ENCODE measurements at regions not wholly inside any gene's neighbourhood (a gene's known extent, or its start where the extent isn't known, plus 50 kb on each side); places are given as distances from the start of the nearest gene placed in this dataset.
"Not testable (repeated sequence)": the region's sequence is repeated elsewhere in the genome, so short reads cannot be mapped to it uniquely, and the experiment has no call there.

DNA sequence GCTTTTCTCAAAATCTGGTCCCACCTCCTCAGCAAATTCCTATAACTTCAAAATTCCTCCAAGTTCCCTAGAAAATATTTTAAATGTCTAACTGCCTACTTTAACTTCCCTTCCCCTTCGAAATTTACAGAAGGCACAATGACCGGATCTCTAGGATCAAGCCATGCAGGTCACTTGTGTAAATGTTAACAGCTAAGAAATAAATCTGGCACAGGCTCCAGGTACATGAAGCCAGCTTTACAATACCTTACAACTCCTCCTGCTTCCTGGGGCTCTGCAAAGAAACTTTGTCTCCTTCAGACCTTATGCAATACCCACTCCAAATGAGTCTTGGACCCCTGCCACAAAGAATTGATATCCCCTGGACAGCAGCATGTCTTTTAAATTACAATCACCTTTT, 1164.2 kb downstream of the BRINP3 start:
- no peak for DNase-seq (ENCODE audit: low read depth in 4 of 4, low spot score in 3 of 4)

DNA sequence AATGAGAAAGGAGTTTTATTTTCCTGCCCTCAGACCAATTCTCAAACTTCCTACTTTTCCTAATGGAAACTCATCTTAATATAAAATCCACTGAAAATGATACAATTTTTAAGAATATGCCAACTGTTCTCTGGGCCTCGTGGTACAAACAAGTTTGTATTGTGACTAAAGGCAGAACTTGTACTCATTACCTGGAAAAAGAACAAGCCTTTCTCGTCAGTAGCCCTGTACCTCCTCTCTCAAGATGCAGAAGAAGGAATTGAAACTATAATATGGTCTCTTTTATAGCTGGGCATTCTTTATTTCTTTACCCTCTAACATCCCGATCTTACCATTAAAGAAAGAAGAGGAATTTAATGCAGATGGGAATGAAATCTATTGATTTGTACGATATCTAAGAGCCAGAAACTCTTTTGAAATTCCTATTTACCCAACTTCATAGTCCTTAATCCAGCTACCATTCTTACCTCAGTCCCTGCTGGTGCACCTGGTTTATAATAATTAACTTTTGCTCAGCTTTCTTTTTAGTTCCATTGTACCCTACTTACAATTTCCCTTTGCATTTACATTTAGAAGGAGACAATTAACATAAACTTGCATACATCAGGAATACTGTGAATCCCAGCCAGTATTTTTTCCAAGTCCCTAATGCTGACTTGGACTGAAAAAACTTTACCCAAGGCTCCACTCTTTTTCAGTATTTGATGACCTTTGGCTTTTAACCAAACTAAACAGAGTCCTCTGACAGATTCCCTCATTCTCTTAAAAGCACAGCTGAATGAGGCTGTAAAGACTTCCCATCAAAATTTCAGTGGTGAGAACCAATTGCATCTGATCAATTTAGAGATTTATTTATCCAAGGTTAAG, 1162.4 kb downstream of the BRINP3 start:
- no peak for DNase-seq (ENCODE audit: low read depth in 4 of 4, low spot score in 3 of 4)

DNA sequence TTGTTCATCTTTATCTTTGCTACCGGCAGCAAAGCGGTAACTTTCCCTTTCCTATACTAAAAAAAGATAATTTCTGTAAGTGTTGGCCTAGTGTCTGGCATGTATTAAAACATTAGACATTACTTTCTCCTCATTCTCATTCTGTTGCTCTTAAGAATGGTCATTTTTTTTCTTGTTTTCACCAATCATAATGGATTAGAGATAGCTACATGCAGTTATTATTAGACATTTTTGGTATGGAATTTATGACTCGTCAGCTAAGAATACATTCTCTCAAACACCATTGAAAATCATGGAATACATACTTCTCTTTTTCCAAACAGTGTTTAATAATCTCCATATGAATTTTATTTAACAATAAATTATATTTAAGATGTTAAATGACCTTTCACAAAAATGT, 1154.6 kb downstream of the BRINP3 start:
- no peak for DNase-seq (ENCODE audit: low read depth in 4 of 4, low spot score in 3 of 4)

DNA sequence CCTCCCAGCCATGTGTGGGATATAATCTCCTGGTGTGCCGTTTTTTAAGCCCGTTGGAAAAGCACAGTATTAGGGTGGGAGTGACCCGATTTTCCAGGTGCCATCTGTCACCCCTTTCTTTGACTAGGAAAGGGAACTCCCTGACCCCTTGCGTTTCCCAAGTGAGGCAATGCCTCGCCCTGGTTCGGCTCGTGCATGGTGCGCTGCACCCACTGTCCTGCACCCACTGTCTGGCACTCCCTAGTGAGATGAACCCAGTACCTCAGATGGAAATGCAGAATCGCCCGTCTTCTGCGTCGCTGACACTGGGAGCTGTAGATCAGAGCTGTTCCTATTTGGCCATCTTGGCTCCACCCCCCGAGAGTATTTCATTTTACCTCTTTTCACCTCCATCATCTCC, 1146.6 kb downstream of the BRINP3 start:
- DNase-seq (ENCODE audit: low read depth in 4 of 4, low spot score in 3 of 4), result not testable (repeated sequence)

DNA sequence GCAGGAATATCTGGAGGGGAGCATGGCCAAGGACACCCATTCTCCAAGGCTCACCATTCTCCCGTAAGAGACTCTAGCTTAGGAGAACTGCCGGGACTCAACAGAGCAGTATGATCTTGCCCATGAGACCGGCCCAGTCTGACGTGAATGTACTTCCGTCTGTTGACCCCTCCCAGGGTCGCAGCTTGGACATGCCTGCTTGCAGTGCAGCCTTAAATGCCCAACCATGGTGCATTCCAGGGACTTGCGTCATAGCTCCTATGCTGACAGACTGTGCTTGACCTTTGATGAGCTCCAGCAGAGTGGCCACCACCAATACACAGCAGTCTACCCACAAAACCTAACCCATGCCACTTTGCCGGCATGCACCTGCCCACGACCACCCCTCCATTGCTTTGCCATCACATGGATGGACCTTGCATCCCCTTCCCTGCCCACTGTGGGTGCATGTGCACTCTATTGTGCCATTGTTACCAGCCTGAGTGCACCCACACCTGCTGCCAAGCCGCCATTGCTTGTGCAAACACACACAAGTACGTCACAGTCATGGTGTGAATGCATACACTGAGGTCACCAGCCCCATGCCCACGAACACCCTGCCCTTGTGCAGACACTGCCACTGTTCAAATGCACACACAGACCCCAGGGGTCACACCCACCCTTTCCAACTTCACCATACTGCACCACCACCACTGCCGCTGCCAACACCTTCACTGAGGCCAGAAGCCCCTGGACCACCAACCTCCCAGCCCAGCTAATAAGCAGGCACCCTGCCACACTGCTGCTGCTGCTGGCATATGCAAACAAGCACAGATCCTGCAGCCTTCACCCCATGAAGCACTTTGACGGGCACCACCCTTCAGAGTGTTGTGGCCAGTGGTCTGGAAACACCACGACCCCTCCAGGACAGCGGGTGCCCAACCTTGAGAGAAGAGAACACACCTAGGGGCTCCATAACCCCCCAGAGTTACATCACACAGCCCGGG, 1141.3 kb downstream of the BRINP3 start:
- DNase-seq (ENCODE audit: low read depth in 4 of 4, low spot score in 3 of 4), result no peak

DNA sequence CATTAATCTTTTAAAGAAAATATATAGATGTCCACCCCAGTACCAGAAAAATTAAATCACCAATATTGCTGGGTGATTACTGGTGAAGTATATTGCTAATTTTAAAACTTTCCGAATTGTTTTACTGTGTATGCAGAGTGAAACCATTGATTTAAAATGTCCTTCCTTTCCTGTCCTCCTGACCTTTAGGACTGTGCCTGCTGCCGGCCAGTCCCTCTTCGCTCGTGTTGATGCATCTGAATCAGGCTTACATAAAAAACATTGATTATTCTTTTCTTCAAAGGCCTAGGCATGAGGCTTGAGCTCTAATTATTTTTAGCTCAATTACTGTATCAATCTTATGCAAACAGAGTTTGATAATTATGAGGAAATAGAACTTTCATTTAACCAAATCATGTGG, 1128.1 kb downstream of the BRINP3 start:
- DNase-seq (ENCODE audit: low read depth in 4 of 4, low spot score in 3 of 4), result no peak

DNA sequence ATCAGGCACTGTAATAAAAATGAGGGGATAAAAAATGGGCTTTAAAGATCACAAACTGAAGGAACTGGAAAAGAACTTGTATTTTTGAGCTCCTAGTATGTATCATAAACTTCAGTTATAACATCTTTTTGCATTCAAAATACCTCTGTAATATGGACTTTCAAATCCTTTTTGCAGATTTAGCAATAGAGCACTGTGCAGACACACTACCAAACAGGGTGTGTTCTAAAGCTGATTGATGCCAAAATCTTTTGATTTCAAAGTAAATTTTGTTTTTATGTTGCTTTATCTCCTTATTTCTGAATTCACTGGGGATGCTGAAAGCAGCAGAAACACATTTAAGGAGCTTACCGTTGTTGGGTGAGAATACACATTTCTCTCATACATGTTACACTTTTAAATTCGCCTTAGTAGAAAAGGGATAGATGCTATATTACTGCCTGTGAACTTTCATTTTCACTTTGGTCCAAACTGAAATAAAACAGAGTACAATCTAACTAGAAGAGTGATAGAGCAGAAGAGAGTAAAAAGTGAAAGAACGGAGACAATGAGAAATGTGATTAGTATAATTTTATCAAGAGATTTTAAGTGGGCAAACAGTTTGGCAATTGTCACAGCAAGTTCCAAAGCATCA, 1126.6 kb downstream of the BRINP3 start:
- no peak for DNase-seq (ENCODE audit: low read depth in 4 of 4, low spot score in 3 of 4)

DNA sequence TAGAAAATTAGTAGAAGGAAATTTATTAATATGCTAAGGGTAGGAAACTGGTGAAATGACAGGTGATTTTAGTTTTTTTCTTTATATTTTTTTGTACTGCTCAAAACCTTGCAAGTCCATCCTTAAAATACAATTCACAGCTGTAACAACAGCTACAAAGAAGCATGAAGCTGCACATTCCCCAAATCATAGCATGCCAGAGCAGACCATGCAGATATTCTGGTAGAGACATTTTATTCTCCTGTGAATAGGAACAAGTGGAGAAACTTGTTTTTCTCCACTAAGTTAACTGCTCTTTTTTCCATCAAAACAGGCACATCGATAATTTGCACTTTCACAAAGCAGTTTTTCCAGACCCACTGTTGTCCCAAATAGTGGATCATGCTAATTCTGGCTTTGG, 1125.7 kb downstream of the BRINP3 start:
- no peak for DNase-seq (ENCODE audit: low read depth in 4 of 4, low spot score in 3 of 4)

DNA sequence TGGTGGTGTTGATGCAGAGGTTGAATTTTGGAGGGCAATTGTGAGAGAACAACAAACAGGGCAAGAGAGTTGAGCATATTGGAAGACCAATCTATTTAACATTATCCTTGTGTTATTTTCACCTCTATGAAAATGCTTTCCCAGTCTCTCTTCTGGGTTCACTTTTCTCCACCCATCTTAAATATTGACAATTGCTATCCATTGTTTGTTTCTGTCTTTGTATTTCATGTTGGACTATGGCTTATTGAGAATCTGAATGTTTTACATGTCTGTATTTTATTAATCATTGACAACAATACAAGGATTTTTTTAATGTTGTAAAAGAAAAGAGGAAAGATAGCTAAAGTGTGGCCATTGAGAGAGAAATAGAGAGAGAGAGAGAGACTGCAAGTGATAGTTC, 1121.5 kb downstream of the BRINP3 start:
- DNase-seq (ENCODE audit: low read depth in 4 of 4, low spot score in 3 of 4), result no peak

DNA sequence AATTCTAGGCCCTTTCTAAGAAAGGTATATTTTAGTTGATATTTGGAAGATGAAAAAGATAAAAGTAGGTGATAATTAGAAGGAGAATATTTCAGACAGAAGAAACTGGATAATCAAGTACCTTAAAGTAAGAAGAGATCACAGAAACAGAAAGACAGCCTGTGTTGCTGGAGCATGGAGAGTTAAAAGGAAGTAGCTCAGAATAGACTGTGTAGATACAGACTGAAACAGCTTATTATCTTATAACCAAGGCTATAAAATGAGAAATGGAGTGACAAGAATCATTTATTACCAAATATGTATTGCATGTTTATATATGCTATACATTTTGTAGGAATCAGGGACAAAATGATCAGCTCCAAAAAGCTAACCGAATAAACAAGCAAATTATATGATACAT, 1120.3 kb downstream of the BRINP3 start:
- no peak for DNase-seq (ENCODE audit: low read depth in 4 of 4, low spot score in 3 of 4)

DNA sequence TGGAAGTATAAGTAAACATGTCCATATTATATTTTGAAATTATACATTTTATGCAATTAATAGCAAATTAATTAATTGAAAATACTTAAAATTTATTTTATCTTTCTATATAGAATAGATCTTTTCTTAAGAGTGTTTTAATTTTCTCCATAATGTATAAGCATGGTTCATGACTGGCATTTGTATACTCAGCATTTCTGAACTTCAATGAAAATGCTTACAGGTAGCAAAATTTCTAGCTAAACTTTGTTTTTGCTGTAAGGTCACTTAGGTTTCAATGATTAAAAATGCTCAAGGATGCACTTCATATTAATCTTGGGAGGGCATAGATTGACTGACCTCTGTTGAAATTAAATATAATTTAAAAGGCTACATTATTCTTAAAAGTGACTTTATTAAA, 1108.1 kb downstream of the BRINP3 start:
- no peak for DNase-seq (ENCODE audit: low read depth in 4 of 4, low spot score in 3 of 4)

DNA sequence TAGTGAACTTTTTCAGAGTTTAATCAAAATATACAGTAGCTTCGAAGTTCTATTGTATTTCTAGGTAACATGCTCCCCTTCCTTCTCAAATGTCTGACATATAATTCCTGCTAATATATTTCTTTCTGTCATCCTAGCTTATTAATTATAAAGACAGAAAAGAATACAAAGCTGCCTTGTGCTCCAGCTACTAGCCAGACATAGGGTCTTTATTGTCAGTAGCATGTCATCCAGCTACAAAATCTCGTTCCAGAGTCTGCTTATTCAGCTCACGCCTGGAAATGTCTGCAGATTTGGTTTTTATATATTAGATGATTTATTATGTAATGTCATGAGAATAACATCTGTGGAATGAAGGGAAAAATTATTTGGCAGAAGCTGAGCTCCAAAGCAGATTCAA, 1102.8 kb downstream of the BRINP3 start:
- no peak for DNase-seq (ENCODE audit: low read depth in 4 of 4, low spot score in 3 of 4)

DNA sequence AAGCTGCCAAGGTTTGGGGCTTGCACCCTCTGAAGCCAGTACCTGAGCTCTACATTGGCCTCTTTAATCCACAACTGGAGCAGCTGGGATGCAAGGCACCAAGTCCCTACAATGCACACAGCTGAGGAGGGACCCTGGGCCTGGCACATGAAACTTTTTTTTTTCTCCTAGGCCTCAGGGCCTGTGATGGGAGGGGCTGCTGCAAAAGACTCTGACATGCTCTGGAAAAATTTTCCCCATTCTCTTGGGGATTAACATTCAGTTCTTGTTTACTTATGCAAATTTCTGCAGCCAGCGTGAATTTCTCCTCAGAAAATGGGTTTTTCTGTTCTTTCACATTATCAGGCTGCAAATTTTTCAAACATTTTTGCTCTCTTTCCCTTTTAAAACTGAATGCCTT, 1072.2 kb downstream of the BRINP3 start:
- no peak for DNase-seq (ENCODE audit: low read depth in 4 of 4, low spot score in 3 of 4)

DNA sequence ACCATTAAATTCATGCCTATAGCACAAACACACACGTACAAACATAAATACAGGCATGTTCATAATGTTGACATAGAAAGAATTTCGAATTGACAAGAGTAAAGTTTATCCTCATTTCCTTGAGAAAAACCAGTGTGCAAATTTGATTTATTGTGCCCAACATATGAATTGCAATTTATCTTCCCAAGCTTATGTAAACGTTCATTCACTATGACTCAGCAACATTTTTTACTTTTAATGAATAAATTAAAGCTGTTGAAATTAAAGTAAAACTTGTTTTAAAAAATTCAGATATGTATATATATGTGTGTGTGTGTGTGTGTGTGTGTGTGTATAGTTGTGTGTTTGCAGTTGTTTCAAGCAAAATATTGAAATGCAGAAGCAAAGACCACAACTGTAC, 1067.9 kb downstream of the BRINP3 start:
- DNase-seq (ENCODE audit: low read depth in 4 of 4, low spot score in 3 of 4), result no peak

DNA sequence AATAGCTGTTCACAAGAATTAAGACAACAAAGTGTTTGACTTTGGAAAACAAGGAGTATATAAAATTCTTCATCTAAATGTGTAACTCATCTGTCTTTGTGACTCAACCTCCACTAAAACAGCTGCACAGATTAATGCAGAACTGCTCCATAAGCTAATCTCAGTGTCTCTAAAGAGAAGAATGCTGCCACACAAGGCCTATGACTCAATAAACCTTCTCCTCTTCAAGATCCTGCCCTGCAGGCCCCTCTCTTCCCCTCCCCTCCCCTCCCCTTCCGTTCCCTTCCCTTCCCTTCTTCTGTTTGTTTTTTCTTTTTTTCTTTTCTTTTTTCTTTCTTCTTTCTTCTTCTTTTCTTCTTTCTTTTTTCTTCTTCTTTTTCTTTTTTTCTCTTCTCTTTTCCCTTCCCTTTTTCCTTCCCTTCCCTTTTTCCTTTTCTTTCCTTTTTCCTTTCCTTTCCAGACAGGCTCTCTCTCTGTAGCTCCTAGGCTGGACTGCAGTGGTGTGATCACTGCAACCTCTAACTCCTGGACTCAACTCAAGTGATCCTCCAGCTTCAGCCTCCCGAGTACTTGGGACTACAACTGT, 1052.8 kb downstream of the BRINP3 start:
- no peak for DNase-seq (ENCODE audit: low read depth in 4 of 4, low spot score in 3 of 4)

DNA sequence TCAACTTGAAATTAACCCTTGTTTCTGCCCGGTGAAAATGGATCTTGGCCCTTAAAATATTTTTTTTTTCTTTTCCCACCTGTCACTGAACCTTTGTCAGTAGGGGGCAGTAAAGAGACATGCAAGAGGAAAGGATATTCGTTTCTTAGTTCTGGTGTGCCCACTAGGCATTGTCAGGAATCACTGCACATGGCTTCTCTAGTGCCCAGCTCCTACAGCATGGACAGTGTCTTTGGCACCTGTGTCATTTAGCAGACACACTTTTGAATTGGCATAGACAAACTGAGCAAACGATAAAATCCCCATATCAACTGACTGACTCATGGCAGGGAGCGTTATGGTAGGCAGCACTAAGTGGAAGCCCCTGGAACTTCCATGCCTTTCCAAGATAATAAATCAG, 1048.1 kb downstream of the BRINP3 start:
- DNase-seq (ENCODE audit: low read depth in 4 of 4, low spot score in 3 of 4), result no peak

DNA sequence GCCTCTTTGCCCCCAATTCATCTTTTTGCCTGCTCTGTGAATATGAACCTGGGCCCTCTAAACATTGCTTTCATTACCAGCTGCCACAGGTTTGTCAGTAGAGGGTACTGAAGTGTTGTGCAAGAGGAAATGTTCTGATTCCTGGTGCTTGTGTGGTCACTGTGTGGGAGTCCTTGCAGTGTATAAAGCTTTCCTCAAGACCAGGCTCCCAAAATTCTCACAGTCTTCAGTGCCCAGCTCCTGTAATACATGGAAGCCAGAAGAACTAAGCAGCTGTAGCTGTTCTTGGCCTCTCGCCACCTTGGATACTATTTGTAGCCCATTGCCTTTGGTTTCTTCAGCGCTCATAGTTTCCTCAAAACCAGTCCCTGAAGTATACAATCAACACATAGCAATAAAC, 1046.2 kb downstream of the BRINP3 start:
- DNase-seq (ENCODE audit: low read depth in 4 of 4, low spot score in 3 of 4), result no peak

DNA sequence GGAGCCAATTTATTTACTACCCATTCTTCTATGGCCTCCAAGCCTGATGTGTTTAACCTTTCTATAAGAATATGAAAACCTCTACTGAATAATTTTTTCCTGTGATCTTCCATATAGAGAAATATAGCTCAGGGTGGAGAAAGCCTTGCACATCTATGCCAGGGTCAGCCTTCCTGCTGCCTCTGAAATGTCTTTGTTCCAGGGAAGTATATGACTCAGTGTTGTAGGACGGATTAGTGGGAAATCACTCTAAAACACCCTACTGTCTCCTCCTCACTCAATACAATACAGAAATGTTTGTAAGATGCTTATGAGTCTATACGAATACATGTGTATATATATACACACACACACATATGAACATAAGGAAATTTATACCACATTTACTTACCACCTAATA, 1044.9 kb downstream of the BRINP3 start:
- DNase-seq (ENCODE audit: low read depth in 4 of 4, low spot score in 3 of 4), result no peak

DNA sequence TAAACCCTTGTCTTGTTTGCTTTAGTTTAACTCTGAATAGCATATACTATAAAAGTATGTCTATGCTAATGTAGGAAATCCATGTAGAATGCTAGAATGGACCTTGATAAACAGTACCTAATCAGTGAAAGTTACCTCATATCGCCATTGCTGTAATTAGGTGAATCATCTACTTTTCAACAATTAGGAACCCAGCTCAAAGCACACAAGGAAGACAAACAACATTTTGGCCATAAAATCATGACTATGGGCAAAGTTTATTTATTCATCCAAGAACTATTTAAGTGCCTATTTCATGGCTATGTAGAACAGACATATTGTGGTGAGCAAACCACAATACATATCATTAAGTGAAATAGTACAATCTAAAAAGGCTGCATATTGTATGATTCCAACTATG, 1043.2 kb downstream of the BRINP3 start:
- no peak for DNase-seq (ENCODE audit: low read depth in 4 of 4, low spot score in 3 of 4)

DNA sequence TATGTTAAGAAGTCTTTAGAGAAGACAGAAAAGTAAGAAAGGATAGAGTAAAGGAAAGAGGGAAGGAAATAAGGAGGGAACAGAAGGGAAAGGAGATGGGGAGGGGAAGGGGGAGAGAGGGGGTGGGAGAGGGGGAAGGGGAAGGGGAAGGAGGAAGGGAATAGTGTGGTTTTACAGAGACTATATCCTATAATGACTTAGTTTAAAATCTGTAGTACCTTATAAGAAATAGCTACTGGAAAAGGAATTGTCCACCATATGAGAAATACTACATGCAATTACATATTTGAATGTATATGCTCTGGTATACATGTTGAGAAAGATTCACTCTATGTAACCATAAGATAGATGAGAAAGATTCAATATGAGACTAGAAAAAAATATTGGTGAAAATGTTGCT, 1042.3 kb downstream of the BRINP3 start:
- no peak for DNase-seq (ENCODE audit: low read depth in 4 of 4, low spot score in 3 of 4)

DNA sequence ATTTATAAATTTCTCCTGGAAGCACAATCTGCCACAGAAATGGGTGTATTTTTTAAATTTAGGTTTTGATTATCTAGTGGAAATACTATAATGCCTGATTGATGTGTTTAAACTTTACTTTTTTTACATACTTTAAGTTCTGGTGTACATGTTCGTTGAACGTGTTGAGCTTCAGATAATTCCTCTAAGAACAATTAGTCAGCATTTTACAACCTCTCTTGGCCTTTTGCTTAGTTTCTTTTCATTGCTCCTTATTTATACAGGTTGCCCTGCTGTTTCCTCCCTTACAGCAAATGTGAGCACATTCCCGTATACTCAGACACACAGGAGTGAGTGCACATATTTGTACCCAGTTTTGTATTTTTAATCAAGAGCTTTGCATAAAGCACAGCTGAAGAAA, 1038.9 kb downstream of the BRINP3 start:
- DNase-seq (ENCODE audit: low read depth in 4 of 4, low spot score in 3 of 4), result no peak
